GM19463 (cell line): ENCODE measurements at regions not wholly inside any gene's neighbourhood (a gene's known extent, or its start where the extent isn't known, plus 50 kb on each side); places are given as distances from the start of the nearest gene placed in this dataset.

Experiments used
- ATAC-seq: cut with Tn5 transposase; IDR thresholded peaks from one replicate; pipeline ENCODE4 v1.9.1; 2021; ENCODE audit warnings: mild to moderate bottlenecking, moderate library complexity; ENCODE audit not compliant: unreplicated experiment

GRCh38 chr6:208938-209337 lies 83.3 kb upstream of the DUSP22 start:
- no peak for ATAC-seq

- ATAC-seq = peak; percentile 90
Observed at GRCh38 chr6:209432-210103, 82.7 kb upstream of the DUSP22 start.

- no peak for ATAC-seq
Observed at GRCh38 chr6:210104-210456, 82.2 kb upstream of the DUSP22 start.

DNA sequence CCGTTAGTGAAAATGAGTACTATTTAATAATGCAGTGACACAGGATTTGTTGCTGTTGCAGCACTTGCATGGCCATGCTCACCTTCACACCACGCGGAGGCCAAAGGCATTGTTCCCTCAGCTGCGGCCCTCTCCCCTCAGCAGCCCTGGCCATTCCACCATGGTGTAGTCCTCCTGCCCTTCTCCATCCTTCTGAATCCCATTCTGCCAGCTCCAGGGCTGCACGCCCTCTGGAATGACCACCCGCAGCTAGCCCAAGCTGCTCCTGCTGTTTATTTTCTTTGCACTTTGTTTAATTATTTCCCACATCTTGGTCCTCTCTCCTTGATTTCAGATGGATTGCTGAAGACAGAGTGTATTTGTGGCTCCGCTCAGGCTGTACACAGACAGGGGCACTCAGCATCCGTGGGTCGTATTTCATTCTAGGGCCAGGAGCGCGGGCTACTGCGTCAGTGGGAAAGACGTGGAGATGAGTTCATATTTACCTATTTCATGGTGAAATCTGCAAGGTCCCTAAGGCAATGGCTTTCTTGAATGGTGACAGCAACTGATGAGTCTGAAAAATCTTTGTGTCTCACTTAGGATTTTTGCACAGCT lies 81.4 kb upstream of the DUSP22 start:
- ATAC-seq = no peak

GRCh38 chr6:211871-212497 lies 80.3 kb upstream of the DUSP22 start:
- ATAC-seq = no peak

GRCh38 chr6:213284-213683 lies 79.0 kb upstream of the DUSP22 start:
- ATAC-seq = no peak

DNA sequence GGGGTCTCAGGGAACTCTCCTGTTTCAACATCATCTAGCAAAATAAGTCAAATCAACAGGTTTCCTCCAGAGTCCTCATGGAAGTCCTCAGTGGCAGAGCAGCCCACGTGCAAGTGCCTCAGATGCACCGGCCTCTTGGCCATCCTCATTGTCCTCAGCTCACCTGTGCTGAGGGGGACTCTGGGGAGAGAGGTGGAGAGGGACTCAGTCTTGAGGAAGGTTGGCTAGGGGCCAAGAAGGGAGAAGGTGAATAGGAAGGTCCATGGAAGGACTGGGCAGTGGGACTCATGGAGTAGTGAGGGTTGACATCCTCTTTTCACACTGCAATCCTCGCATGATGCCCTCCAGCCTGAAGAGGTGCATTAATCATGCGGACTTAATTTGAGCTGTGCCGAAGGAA lies 77.9 kb upstream of the DUSP22 start:
- ATAC-seq = no peak

- ATAC-seq = no peak
Observed at GRCh38 chr6:215335-216034, 76.8 kb upstream of the DUSP22 start.

- no peak for ATAC-seq
Observed at GRCh38 chr6:217048-217659, 75.1 kb upstream of the DUSP22 start.

DNA sequence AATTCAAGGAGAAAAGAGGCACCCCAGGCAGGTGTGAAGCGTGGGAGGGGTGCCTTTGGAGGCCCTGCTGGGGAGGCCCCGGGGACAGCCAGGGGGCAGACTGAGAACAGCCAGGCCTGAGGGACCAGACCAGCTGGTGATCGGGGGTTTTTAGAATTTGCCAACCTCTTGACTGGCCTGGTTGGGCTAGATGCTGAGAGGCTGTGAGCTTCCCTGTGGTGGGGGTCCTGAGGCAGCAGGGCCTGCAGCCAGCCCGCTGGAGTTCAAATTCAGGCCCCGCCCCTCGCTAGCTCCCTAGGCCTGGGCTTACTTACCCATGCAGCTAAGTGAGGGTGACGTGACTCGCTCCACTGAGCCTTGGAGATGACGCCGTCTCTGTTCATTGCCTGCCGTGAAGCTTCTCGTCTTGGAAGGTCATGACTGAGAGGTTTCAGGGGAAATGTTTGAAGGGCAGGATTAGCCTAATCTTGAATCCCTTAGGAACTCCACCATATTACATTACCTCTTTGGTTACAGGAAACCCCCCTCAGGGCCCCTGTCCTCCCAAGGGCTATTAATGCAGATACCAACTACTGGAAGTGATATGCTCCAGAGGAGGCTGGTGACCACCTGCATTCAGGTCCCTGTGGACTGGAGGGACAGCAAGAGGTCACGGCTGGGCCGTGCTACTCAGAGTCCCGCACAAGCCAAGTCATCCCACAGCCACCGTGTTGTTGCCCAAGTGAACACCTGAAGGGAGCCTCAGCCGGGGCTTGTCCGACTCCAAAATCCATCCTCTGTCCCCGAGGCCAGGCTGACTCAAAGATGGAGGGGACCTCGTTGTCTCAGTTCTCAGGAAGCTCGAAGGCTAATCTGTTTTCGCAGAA lies 73.9 kb upstream of the DUSP22 start:
- peak; percentile 42 for ATAC-seq

DNA sequence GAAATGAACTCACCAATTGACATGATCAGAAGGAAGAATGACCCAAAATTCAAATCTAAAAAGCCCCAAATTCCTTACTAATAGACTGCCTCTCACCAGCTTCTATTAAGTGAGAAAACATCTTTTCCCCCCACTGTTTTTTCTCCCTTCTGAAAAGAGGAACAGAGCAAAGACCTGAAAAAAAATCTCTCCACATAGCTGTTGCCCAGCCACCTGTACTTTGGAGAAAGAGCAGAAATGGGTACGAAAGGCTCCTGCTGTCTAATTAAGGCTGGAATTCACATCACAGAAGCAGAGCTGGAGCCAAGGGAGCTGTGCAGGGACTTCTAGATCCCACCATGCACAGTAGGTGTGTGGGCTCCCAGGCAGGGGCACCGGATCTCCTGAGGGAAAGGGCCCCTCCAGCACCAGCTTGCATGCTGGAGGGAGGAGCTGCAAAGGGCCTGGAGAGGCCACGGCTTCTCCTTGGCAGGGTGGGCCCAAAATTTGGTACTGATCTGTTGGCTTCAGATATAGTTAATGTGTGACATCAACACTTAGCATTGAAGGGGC lies 73.2 kb upstream of the DUSP22 start:
- no peak for ATAC-seq

- ATAC-seq = no peak
Observed at GRCh38 chr6:219641-220198, 72.6 kb upstream of the DUSP22 start.

GRCh38 chr6:220312-220711 lies 72.0 kb upstream of the DUSP22 start:
- no peak for ATAC-seq

DNA sequence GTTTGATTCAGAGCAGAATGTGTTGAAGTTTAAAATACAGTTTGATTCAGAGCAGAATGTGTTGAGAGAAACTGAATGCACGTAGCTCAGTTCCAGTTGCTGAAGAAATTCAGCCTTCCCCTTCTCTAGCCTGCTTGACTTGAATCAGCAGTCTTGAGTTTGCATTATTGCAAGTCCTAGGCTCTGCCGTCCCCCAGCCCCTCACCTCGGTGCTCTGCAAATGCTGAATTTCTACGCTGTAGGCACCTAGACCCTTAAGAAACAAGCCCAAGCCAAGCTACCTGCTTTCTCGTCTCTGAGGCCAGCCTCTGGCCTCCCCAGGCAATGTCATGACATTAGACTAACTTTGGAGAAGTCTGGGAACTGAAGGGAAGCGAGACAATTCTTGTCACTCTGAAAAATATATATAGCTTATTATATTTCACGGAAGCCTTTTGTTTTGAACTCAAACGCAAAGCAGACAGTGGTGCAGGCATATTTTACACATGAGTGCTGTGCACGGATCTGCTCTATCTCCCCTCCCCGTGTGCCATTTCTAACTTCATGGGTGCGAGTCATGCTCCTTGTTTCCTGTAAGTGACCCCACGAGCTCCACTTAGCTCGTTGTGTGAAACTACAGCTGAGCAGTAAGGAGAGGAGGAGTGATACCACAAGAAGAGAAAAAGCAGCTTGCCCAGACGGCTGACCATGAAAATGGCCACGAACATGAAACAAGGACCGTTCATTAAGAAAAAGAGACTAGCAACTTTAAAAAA lies 71.4 kb upstream of the DUSP22 start:
- no peak for ATAC-seq

- no peak for ATAC-seq
Observed at GRCh38 chr6:221531-222349, 70.5 kb upstream of the DUSP22 start.

GRCh38 chr6:222468-222867 lies 69.8 kb upstream of the DUSP22 start:
- ATAC-seq = no peak

DNA sequence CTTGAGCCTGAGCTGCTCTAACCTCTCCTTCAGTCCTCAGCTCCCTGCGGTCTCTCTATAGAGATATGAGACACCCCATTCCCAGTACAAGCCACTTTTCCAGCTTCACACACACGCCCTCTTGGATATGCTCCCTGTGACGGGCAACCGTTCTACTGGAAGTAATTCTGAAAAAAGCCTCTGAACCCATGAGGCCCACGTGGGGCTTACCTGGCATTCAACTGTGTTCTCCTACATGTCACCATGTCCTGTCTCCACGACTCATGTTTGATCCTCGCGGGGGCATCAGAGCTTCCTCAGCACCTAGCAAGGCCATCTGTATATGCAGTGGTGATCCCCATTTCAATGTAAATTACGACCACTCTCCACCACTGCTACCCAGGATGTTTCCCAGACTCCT lies 69.2 kb upstream of the DUSP22 start:
- ATAC-seq = no peak

GRCh38 chr6:223763-224162 lies 68.5 kb upstream of the DUSP22 start:
- ATAC-seq = no peak
